M059J (cell line): ENCODE measurements at regions not wholly inside any gene's neighbourhood (a gene's known extent, or its start where the extent isn't known, plus 50 kb on each side); places are given as distances from the start of the nearest gene placed in this dataset.

Experiments used
- DNase-seq: peaks from one replicate; pipeline ENCODE4 v3.0.0-alpha.2; 2012; ENCODE audit warnings: low read depth

- no peak for DNase-seq
These were observed 596.1 kb downstream of the IRX1 start for GRCh38 chr5:4191703-4192102.

DNA sequence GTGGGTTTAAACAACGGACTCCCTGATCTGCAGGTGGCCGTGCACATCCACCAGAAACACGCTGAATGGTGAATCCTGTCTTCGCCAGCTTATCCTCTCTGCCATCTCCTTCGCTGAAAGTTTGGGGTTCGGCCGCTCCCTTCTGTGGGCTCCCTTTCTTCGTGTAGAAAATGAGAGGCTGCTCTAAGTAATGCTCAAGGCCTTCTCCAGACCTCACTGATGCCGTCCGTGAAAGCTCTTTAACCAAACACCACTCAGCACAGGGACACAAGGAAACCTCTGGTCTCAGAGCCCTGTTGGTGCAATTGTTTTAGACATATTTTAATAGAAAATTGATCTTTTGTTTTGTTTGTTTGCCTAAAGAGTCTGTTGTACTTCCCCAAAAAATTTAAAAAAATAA lies 596.5 kb downstream of the IRX1 start:
- no peak for DNase-seq

DNA sequence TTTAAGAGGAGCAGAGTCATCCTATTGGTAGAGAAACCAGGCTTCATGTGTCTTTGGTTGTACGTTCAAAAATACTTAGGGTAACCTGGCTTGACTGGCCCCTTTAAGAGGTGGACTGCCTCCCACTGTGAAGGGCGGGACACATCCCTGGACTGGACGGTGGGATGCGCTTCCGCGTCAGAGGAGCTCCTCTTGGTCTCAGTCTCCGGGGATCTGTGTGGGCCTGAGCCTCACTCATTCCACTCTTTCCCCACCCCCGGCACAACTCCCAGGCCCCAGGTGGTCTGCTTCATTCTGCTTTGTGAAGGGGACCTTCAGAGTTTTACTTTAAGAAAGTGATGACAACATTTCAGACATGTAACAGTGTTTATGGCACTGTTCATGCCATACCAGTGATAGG lies 601.1 kb downstream of the IRX1 start:
- DNase-seq: no peak

DNA sequence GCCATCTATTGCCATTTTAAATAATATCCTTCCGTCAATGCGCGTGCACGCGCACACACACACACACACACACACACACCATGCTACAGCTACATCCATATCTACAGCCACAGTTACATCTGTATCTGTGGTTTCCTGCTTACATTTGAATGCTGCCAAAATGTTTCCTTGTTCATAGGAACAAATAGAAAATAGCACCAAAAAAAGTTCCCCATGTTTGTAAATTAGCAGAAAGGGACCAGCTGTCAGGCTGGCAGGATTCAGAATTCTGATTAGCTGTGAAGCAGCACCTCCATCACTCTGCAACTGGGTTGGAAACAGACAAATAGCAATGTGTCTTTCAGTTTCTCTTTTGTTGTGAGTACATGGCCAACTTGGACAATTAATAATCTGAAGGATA lies 601.5 kb downstream of the IRX1 start:
- no peak for DNase-seq

DNA sequence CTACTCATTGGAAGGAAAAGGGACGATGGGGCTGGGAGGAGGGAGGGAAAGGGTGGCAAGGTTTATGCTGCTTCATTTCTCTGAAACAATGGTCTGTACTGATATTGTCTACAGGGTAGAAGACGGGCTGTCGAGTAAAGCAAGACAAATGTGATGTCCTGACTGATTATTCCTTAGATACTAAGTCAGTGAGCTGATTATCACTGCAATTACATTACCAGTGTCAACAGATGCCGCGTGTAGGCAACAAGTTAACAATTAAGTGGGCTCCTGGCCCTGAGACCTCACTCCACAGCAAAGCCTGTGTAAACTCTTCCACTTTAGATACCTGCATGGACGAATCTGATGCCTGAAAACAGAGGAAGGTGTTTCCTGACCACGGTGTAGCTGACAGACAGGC lies 602.8 kb downstream of the IRX1 start:
- no peak for DNase-seq

DNA sequence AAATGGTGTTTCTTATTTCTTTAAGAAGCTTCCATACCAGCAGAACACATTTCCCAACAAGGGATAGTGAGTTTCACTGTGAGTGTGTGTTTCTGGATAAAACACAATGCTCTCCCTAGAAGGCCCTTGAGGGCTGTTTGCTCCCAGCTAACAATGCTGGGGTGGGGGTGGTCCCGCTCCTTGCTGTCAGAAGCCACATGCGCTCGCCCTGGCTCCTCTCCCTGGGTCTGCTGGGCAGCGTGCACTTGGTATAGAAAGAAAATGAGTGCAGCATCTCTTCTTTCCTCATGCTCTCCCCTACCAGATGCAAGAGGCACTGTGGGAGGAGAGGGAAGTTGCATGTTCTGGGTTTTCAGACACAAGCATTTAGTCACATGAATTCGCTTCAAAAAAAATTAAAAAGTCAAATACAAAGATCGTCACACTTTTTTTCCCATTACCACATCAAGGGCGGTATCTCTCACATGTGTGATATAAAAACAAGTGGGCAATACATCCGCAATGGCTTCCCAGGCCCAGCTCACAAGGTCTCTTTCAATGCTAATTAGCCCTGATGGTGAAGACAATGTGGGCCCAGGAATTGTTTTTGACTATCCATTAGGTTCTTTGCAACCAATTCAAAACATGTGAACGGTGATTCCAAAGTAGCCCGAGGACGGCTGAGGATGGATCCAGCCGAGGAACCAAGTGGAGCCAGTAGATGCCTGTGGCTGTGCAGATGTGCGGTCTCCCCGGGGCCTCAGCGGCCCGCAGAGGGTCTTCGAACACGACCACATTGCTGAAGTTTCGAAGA lies 603.6 kb downstream of the IRX1 start:
- DNase-seq: no peak

DNA sequence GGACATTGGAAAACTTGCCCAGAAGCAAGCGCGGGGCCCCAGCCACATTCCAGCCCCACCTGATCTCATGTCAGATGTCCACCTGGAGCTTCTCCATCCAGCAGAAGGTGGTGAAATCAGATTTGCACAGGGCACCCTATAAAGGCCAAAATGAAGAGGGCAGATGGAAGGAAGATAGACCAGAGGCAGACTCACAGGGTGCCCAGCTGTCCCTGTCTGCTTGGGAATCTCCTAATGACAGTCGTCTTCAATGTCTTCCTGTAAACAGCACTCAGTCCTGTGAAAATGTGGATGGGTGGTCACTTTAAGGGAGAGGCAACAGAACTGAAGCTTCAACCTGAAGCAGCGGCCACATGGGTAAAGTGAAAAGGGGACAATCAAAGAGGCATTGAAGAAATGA lies 607.5 kb downstream of the IRX1 start:
- DNase-seq: no peak

DNA sequence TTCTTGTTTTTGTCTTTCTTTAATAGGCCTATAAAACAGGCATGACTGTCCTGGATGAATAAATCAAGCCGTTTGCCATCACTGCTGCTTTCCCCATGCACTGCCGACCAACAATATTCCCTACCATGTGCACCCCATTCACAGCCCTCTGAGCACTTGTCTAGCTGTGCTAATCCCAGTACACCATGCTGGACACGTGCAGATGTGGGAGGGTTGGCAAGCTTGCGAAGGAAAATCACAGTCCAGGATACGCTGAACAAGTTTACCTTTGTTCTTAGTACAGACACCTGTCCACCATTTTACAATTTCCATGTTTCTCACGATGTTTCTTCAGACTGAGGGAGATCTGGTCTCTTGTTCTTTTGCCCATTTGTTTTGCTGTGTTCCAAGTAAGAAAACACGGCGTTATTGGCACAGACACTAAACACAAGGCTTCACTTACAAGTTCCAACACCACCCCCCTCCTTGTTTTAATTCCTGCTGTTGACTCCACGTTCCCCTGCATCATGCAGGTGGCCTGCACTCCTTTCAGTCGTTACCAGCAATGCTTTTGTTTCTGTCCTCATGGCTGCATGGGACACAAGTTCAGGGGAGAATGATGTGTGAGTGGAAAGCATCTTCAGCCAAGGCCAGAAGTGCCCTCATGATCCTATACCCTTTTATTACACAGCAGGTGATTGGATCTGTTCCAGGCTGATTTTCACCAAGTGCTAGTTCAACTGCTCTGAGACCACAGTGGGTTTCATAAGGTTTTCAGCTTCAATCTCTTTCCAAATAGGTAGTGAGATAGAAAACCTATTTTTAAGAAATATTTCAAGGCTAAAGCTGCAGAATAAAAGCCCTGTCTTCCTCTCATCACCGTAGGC lies 608.9 kb downstream of the IRX1 start:
- DNase-seq: no peak

DNA sequence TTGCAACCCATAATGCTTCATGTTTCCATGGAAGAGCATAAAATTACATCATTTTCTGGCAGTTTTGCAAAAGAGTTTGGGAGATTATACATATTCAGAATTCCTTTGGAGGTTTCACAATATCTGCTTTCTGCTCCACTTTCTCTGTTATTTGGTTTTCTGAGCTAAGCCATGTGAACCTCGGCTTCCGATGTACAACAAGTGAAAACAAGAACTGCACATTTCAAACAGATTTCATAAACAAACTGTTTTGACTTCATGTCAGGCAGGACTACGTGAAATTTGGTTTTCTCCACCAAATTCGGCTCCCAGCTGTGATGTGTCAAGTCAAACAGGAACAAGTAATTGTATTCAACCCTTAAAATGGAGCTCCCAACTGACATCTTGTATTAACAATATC lies 609.8 kb downstream of the IRX1 start:
- no peak for DNase-seq

DNA sequence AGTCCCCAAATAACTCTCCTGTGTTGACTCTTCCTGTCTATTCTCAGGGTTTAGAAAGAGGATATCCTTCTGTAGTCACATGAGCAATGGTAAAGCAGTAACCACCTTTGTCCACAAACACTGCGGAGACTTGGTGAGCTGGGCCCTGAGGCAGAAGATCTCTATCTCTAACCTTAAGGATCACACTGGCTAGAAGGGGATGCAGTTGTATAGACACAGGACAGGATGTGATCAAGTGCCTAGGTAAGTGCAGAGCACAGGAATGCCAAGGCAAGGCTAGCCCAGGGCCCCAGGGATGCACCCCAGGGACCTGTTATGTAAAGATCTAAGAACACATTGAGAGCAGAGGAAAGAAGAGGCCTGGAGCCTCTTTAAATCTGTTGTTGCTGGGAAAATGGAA lies 610.5 kb downstream of the IRX1 start:
- DNase-seq: no peak

GRCh38 chr5:4207486-4207885 lies 611.9 kb downstream of the IRX1 start:
- DNase-seq: no peak

GRCh38 chr5:4208537-4208936 lies 612.9 kb downstream of the IRX1 start:
- DNase-seq: no peak

DNA sequence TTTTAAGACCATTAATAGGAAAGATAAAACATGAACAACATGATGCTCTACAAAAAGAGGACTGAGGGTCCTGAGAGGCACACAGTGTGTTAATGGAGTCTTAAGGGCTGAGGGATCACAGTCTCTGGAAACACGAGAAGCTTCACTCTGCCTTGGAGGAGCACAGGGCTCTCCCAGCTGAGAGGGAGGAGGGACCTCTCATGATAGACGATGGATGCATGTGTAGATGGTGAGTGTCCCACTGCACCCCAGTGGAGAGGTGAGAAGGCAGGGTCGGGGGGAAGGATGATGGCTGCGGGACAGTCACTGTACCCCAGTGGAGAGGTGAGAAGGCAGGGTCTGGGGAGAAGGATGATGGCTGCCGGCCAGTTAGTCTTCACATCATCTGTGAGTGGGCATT lies 613.4 kb downstream of the IRX1 start:
- no peak for DNase-seq

DNA sequence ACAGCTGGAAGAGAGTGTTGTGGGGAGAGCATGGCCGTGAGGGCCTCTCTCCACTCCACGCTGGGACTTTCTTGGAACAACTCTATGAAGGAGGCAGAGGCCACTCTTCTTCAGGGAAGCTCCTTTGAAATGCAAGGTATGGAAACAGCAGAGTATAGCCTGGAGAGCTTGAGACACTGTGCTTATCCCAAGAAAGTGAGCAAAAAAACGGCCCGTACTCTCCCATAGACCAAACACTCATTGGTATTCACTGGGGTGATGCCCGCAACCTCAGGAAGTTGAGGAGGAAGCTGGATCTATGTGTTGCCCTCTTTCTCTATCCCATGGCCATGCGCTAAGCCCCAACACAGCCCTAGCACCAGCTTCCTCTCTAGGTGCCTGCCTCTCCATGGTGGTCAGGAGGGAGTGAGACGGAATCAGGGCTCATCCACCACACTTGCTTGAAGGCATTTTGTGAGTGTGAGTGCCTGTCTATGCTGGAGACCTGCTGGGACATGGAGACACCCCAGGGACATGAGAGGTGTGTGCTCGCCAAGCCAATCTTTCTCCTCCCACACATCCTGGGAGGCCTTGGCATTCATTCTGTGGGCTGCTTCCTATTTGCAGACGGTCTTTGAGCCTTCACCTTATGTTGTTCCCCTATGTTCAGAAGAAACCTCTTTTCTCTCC lies 616.6 kb downstream of the IRX1 start:
- DNase-seq: no peak

GRCh38 chr5:4212981-4213819 lies 617.6 kb downstream of the IRX1 start:
- DNase-seq: no peak

DNA sequence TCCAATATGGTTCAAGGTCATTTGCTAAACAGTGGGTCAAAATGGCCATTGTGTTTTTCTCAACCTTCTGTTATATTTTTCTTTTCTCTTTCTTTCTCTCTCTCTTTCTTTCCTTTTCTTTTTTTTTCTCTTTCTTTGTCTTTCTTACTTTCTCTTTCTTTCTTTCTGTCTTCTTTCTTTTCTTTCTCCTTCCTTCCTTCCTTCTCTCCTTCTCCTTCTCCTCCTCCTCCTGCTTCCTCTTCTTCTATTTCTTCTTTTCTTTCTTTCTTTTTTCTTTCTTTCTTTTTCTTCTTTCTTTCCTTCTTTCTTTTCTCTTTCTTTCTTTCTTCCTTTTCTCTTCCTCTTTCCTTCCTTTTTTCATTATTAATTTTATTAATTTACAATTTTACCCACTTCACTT lies 619.5 kb downstream of the IRX1 start:
- DNase-seq: no peak

- DNase-seq: no peak
These were observed 620.5 kb downstream of the IRX1 start for GRCh38 chr5:4216142-4216541.

GRCh38 chr5:4220016-4220415 lies 624.4 kb downstream of the IRX1 start:
- DNase-seq: no peak

- DNase-seq: no peak
These were observed 625.4 kb downstream of the IRX1 start for GRCh38 chr5:4221048-4221447.

- no peak for DNase-seq
These were observed 626.5 kb downstream of the IRX1 start for GRCh38 chr5:4222147-4222546.

DNA sequence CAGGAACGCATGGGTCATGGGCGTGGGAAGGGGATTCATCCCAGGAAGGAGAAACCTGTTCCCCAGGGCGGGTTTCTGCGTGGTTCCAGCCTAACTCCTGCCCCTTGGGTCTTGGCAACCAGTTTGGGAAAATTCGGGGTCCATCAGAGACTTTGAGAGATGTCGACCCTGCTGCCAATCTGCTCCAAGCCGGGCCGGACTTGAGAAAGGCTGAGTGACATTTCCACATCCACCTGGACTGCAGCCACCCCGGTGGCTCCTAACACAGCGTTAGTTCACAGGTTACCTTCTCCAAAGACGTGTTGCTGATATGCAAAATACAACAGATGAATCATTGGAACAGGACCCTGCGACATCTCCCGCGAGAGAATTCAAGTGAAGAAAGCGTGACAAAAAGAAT lies 627.2 kb downstream of the IRX1 start:
- no peak for DNase-seq

DNA sequence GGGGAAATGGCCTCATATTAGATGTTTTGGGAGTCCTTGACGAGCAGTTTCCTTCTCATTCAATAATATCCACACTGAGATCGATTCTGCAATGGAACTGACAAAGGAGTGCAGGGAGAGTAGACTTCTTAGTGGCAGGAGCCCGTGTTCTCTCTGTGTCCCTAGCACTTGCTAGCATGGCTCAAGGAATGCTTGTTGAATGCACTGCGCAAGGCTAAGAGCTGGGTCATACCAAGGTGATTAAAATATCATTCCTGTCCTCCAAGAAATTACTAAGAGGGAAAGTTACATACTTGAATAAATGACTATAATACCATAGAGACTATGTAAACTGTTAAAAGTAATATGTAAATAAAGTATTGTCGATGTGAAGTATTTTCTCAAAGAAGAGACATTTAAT lies 630.1 kb downstream of the IRX1 start:
- no peak for DNase-seq
